IMR-90 (cell line): ENCODE measurements at regions not wholly inside any gene's neighbourhood (a gene's known extent, or its start where the extent isn't known, plus 50 kb on each side); places are given as distances from the start of the nearest gene placed in this dataset.

Experiments
- ATAC-seq: fragments of 200-7000 bp; cut with Tn5 transposase; 2 replicates; pipeline ENCODE4 v1.9.1; 2020; ENCODE audit warnings: low read depth, mild to moderate bottlenecking, moderate library complexity
- BruUV-seq: library from RNA; stranded (reverse); fragments of 400-500 nt; replicated peaks from 2 replicates; lab custom pipeline; 2021; lab: Mats Ljungman, UMichigan
- CTCF ChIA-PET: fragments of 300-600 bp; formaldehyde crosslinking; extraction: SDS; loops from one replicate; lab custom pipeline; 2021; ENCODE audit warnings: antibody characterized with exemption; lab: Yijun Ruan, JAX
- POLR2A ChIA-PET: fragments of 300-600 bp; sonication (Branson Sonifier 250); formaldehyde crosslinking; loops from one replicate; lab custom pipeline; 2022; ENCODE audit warnings: antibody characterized with exemption; ENCODE audit not compliant: unreplicated experiment; lab: Charles Lee
- DNase-seq: peaks from one replicate; pipeline ENCODE4 v3.0.0; 2013
- H2AFZ ChIP-seq: replicated peaks from 2 replicates; pipeline ENCODE3; 2013; ENCODE audit warnings: low read length, mild to moderate bottlenecking; ENCODE audit not compliant: poor library complexity
- H2AK5ac ChIP-seq: 2 replicates; pipeline ENCODE4 v1.6.1; 2013; ENCODE audit warnings: low read depth, low read length, inconsistent platforms
- H2AK9ac ChIP-seq: replicated peaks from 2 replicates; pipeline ENCODE3; 2013; ENCODE audit warnings: mild to moderate bottlenecking, low read depth, low read length, moderate library complexity; ENCODE audit not compliant: poor library complexity
- H2BK120ac ChIP-seq: 2 replicates; pipeline ENCODE4 v1.6.1; 2013; ENCODE audit warnings: low read depth, low read length, inconsistent platforms
- H2BK15ac ChIP-seq: 3 replicates; pipeline ENCODE4 v1.6.1; 2013; ENCODE audit warnings: low read depth, low read length, inconsistent platforms
- H2BK20ac ChIP-seq: 2 replicates; pipeline ENCODE4 v1.6.1; 2013; ENCODE audit warnings: low read depth, mild to moderate bottlenecking, inconsistent platforms, low read length, moderate library complexity
- H2BK5ac ChIP-seq: 2 replicates; pipeline ENCODE4 v1.6.1; 2013; ENCODE audit warnings: mild to moderate bottlenecking, low read depth, low read length, inconsistent platforms; ENCODE audit not compliant: poor library complexity, severe bottlenecking
- H3K14ac ChIP-seq: replicated peaks from 2 replicates; pipeline ENCODE4 v1.6.1; 2013; ENCODE audit warnings: low read depth, low read length, inconsistent platforms
- H3K18ac ChIP-seq: 2 replicates; pipeline ENCODE4 v1.6.1; 2013; ENCODE audit warnings: low read depth, low read length, control low read depth
- H3K23ac ChIP-seq: 2 replicates; pipeline ENCODE4 v1.6.1; 2013; ENCODE audit warnings: low read depth, low read length, inconsistent platforms
- H3K27ac ChIP-seq: 2 replicates; pipeline ENCODE4 v1.5.1; 2013; ENCODE audit warnings: mild to moderate bottlenecking, control low read depth, low read length; ENCODE audit not compliant: insufficient read depth
- H3K27me3 ChIP-seq: 2 replicates; pipeline ENCODE4 v1.6.1; 2013; ENCODE audit warnings: low read length; ENCODE audit not compliant: control insufficient read depth, insufficient read depth
- H3K36me3 ChIP-seq: 2 replicates; pipeline ENCODE4 v1.6.1; 2013; ENCODE audit warnings: low read length, mixed read lengths; ENCODE audit not compliant: control insufficient read depth, insufficient read depth
- H3K4ac ChIP-seq: 2 replicates; pipeline ENCODE4 v1.6.1; 2013; ENCODE audit warnings: low read depth, low read length, inconsistent platforms
- H3K4me1 ChIP-seq: 2 replicates; pipeline ENCODE4 v1.6.1; 2013; ENCODE audit warnings: low read length, mixed read lengths; ENCODE audit not compliant: control insufficient read depth, insufficient read depth
- H3K4me2 ChIP-seq: 2 replicates; pipeline ENCODE4 v1.6.1; 2013; ENCODE audit warnings: low read depth, mild to moderate bottlenecking, control low read depth, low read length, moderate library complexity
- H3K4me3 ChIP-seq: 2 replicates; pipeline ENCODE4 v1.5.1; 2013; ENCODE audit warnings: low read depth, mild to moderate bottlenecking, control low read depth, low read length, moderate library complexity; ENCODE audit not compliant: insufficient read depth
- H3K56ac ChIP-seq: 2 replicates; pipeline ENCODE4 v1.6.1; 2013; ENCODE audit warnings: low read length, inconsistent platforms; ENCODE audit not compliant: insufficient read depth; ENCODE audit errors: extremely low read depth
- H3K79me1 ChIP-seq, 2 experiments: 2 replicates each; pipeline ENCODE4 v1.6.1; 2013; ENCODE audit warnings: low read length in 2 of 2, inconsistent platforms in 1 of 2, low read depth in 1 of 2
- H3K9ac ChIP-seq: 2 replicates; pipeline ENCODE4 v1.6.1; 2013; ENCODE audit warnings: low read depth, low read length, control low read depth
- H3K9me1 ChIP-seq: 2 replicates; pipeline ENCODE4 v1.6.1; 2013; ENCODE audit warnings: low read length, inconsistent platforms; ENCODE audit not compliant: insufficient read depth
- H3K9me3 ChIP-seq: 2 replicates; pipeline ENCODE4 v1.6.1; 2013; ENCODE audit warnings: low read length; ENCODE audit not compliant: control insufficient read depth, insufficient read depth
- H4K20me1 ChIP-seq: 2 replicates; pipeline ENCODE4 v1.6.1; 2013; ENCODE audit warnings: low read length, inconsistent platforms; ENCODE audit not compliant: insufficient read depth
- H4K5ac ChIP-seq: 2 replicates; pipeline ENCODE4 v1.6.1; 2013; ENCODE audit warnings: mild to moderate bottlenecking, low read depth, low read length, control low read depth
- H4K8ac ChIP-seq, 2 experiments: 2 replicates each; pipeline ENCODE4 v1.6.1; 2013; ENCODE audit warnings: low read depth in 2 of 2, low read length in 2 of 2, control low read depth in 1 of 2, inconsistent platforms in 1 of 2
- H4K91ac ChIP-seq: 2 replicates; pipeline ENCODE4 v1.6.1; 2013; ENCODE audit warnings: low read depth, low read length, inconsistent platforms; ENCODE audit not compliant: insufficient read depth
- BHLHE40 ChIP-seq: fragments of 150-350 bp; IDR thresholded peaks from 2 replicates; pipeline ENCODE4 v1.6.1; 2016; ENCODE audit warnings: mild to moderate bottlenecking, low read depth, low read length
- CEBPB ChIP-seq: IDR thresholded peaks from 2 replicates; pipeline ENCODE4 v1.6.1; 2012; ENCODE audit warnings: low read depth, low read length, improper control_type of control experiment
- CHD1 ChIP-seq: IDR thresholded peaks from 2 replicates; pipeline ENCODE4 v1.6.1; 2012; ENCODE audit warnings: low read depth, low read length, improper control_type of control experiment
- CTCF ChIP-seq: conservative IDR thresholded peaks from 2 replicates; pipeline ENCODE4 v1.5.1; 2012; ENCODE audit warnings: mild to moderate bottlenecking, low read depth, low read length, improper control_type of control experiment
- ELK1 ChIP-seq: fragments of 150-350 bp; IDR thresholded peaks from 2 replicates; pipeline ENCODE4 v1.6.1; 2016; ENCODE audit warnings: low read depth, mild to moderate bottlenecking, low read length, moderate library complexity, borderline replicate concordance
- FOS ChIP-seq: fragments of 150-350 bp; IDR thresholded peaks from 2 replicates; pipeline ENCODE4 v1.6.1; 2016; ENCODE audit warnings: low read depth, low read length
- MAZ ChIP-seq: IDR thresholded peaks from 2 replicates; pipeline ENCODE4 v1.6.1; 2012; ENCODE audit warnings: low read depth, mild to moderate bottlenecking, low read length, improper control_type of control experiment, moderate library complexity, borderline replicate concordance
- MXI1 ChIP-seq: IDR thresholded peaks from 2 replicates; pipeline ENCODE4 v1.6.1; 2012; ENCODE audit warnings: low read depth, mild to moderate bottlenecking, low read length, moderate library complexity, borderline replicate concordance
- NFE2L2 ChIP-seq: fragments of 150-350 bp; IDR thresholded peaks from 2 replicates; pipeline ENCODE4 v1.6.1; 2016; ENCODE audit warnings: low read depth, mild to moderate bottlenecking, low read length
- POLR2A ChIP-seq: IDR thresholded peaks from 2 replicates; pipeline ENCODE4 v1.6.1; 2012; ENCODE audit warnings: mild to moderate bottlenecking, low read depth, low read length
- RAD21 ChIP-seq: IDR thresholded peaks from 2 replicates; pipeline ENCODE4 v1.6.1; 2012; ENCODE audit warnings: low read length, improper control_type of control experiment
- RCOR1 ChIP-seq: IDR thresholded peaks from 2 replicates; pipeline ENCODE4 v1.6.1; 2012; ENCODE audit warnings: mild to moderate bottlenecking, low read length, improper control_type of control experiment; ENCODE audit not compliant: insufficient replicate concordance
- RFX5 ChIP-seq: IDR thresholded peaks from 2 replicates; pipeline ENCODE4 v1.8.0; 2012; ENCODE audit warnings: low read depth, mild to moderate bottlenecking, low read length, moderate library complexity
- SMC3 ChIP-seq: fragments of 150-350 bp; IDR thresholded peaks from 2 replicates; pipeline ENCODE4 v1.6.1; 2016; ENCODE audit warnings: low read depth, mild to moderate bottlenecking, antibody characterized with exemption, low read length, moderate library complexity
- WGBS, 2 experiments: methylation state at CpG; one replicate each; pipeline versions ENCODE4 v1.1.5 to v1.1.7; 2013; ENCODE audit warnings: missing lambda C conversion rate in 2 of 2; ENCODE audit not compliant: insufficient read length in 1 of 2; ENCODE audit errors: extremely low coverage in 2 of 2; 5-methylcytosine and 5-hydroxymethylcytosine counted together
- dilution Hi-C: fragments of 300-500 bp; cut with HindIII; formaldehyde crosslinking; loops from one replicate; pipeline ENCODE4 v1.14.3; 2018; ENCODE audit warnings: low sequenced_read_pairs; ENCODE audit not compliant: unreplicated experiment
- in situ Hi-C: fragments of 300-500 bp; cut with MboI; formaldehyde crosslinking; loops from 3 replicates; pipeline ENCODE4 v1.14.3; 2019; ENCODE audit warnings: low sequenced_read_pairs, inconsistent platforms, mixed read lengths
- intact Hi-C: fragments of 100-400 bp; cut with micrococcal nuclease; formaldehyde crosslinking; loops from 2 replicates; pipeline ENCODE4 v1.10.0; 2022

- CTCF ChIA-PET = no interaction called here
- Histone ChIP-seq H2BK15ac (no peak overlapping the region), H3K14ac (no peak overlapping the region), H4K5ac (no peak overlapping the region), H4K20me1 (no peaks in the 10 kb centered on the region), H2BK120ac (no peak overlapping the region), H2AK5ac (no peak overlapping the region), H3K27me3 (peaks cover 3% of the 10 kb centered on the region; the same call in 1 of the 2 replicates), H3K9me3 (no peaks in the 10 kb centered on the region), H3K79me1 (no peaks in the 10 kb centered on the region), H3K4me2 (no peak overlapping the region), H3K56ac (no peak overlapping the region), H2AK9ac (no peak overlapping the region), H3K4me1 (no peaks in the 10 kb centered on the region), H3K23ac (no peak overlapping the region), H4K8ac (no peak overlapping the region), H4K91ac (no peak overlapping the region), H3K9me1 (no peaks in the 10 kb centered on the region), H3K4me3 (no peak overlapping the region), H3K9ac (no peak overlapping the region), H3K36me3 (no peaks in the 10 kb centered on the region), H2BK5ac (no peak overlapping the region), H3K4ac (no peak overlapping the region), H2BK20ac (no peak overlapping the region), H3K18ac (no peak overlapping the region), H2AFZ (no peak overlapping the region), H3K27ac (no peak overlapping the region)
- intact Hi-C loops (no loop called here), in situ Hi-C loops (no loop called here), dilution Hi-C loops (no loop called here)
- no peak for DNase-seq
- no CpG with 5 or more reads among the region's 1 CpG for WGBS, 2 experiments
- ATAC-seq = no peak
- POLR2A ChIA-PET = no interaction called here
- TF ChIP-seq POLR2A (no peak), RAD21 (no peak), MAZ (no peak), RCOR1 (no peak), CTCF (no peak), RFX5 (no peak), CHD1 (no peak), BHLHE40 (no peak), CEBPB (no peak), SMC3 (no peak), NFE2L2 (no peak), FOS (no peak), MXI1 (no peak), ELK1 (no peak)
- BruUV-seq = no TSS peak
Measured at GRCh38 chr1:47584249-47584648, 146.4 kb downstream of the FOXD2 start.
